B cell (primary cell): ENCODE measurements at regions not wholly inside any gene's neighbourhood (a gene's known extent, or its start where the extent isn't known, plus 50 kb on each side); places are given as distances from the start of the nearest gene placed in this dataset.

Source experiments
- ATAC-seq: fragments of 200-7000 bp; cut with Tn5 transposase; one replicate; pipeline ENCODE4 v1.10.0; 2021; ENCODE audit warnings: low read depth, mild to moderate bottlenecking, moderate number of reproducible peaks, moderate library complexity
- CTCF ChIA-PET: fragments of 350-600 bp; sonication (Branson Sonifier 250); formaldehyde crosslinking; loops from one replicate; lab custom pipeline; 2021; ENCODE audit warnings: antibody characterized with exemption, inconsistent platforms; lab: Charles Lee
- POLR2A ChIA-PET: fragments of 350-600 bp; sonication (Branson Sonifier 250); formaldehyde crosslinking; loops from one replicate; lab custom pipeline; 2021; ENCODE audit warnings: antibody characterized with exemption; lab: Charles Lee
- DNase-seq: peaks from one replicate; pipeline ENCODE4 v3.0.0; 2013
- H2AFZ ChIP-seq: 2 replicates; pipeline ENCODE4 v1.6.1; 2012; ENCODE audit warnings: mild to moderate bottlenecking, low read depth, low read length; ENCODE audit not compliant: insufficient read depth, poor library complexity, severe bottlenecking
- H3K27ac ChIP-seq, 2 donors: 1 replicate in 1 of 2; 2 replicates in 1 of 2; pipeline ENCODE4 v1.5.1; 2012 to 2013; ENCODE audit warnings: low read length in 2 of 2, mild to moderate bottlenecking in 2 of 2, moderate library complexity in 1 of 2
- H3K27me3 ChIP-seq, 4 experiments: fragments of 200-600 bp in 1 of 4; sonication (generic) in 1 of 4; replicated peaks in 1 of 4; 1 replicate in 2 of 4; 2 replicates in 2 of 4; pipeline versions ENCODE4 v1.6.1 to v1.7.0; 2013 to 2016; ENCODE audit warnings: low read length in 3 of 4, mild to moderate bottlenecking in 2 of 4, mixed read lengths in 1 of 4, moderate library complexity in 1 of 4; ENCODE audit not compliant: insufficient read depth in 4 of 4, control insufficient read depth in 3 of 4; ENCODE audit errors: control extremely low read depth in 1 of 4
- H3K36me3 ChIP-seq, 2 experiments: replicated peaks in 1 of 2; 1 replicate in 1 of 2; 2 replicates in 1 of 2; pipeline versions ENCODE4 v1.6.1 to v1.7.1; 2013; ENCODE audit warnings: low read length in 1 of 2; ENCODE audit not compliant: insufficient read depth in 2 of 2, control insufficient read depth in 1 of 2; ENCODE audit errors: control extremely low read depth in 1 of 2, extremely low read depth in 1 of 2
- H3K4me1 ChIP-seq, 2 donors: fragments of 200-600 bp in 1 of 2; sonication (generic) in 1 of 2; 1 replicate in 1 of 2; 2 replicates in 1 of 2; pipeline versions ENCODE4 v1.5.1 to v1.6.1; 2013 to 2017; ENCODE audit warnings: low read length in 2 of 2; ENCODE audit not compliant: control insufficient read depth in 2 of 2, insufficient read depth in 2 of 2
- H3K4me2 ChIP-seq: replicated peaks from 2 replicates; pipeline ENCODE3; 2012; ENCODE audit warnings: mild to moderate bottlenecking, low read depth, low read length; ENCODE audit not compliant: poor library complexity, severe bottlenecking
- H3K4me3 ChIP-seq, 5 experiments: fragments of 200-600 bp in 1 of 5; sonication (generic) in 1 of 5; 1 replicate in 3 of 5; 2 replicates in 2 of 5; pipeline versions ENCODE4 v1.5.1 to v1.7.0; 2011 to 2016; ENCODE audit warnings: low read length in 4 of 5, mild to moderate bottlenecking in 4 of 5, low read depth in 2 of 5, control low read depth in 1 of 5, moderate library complexity in 1 of 5; ENCODE audit not compliant: insufficient read depth in 1 of 5; ENCODE audit errors: control extremely low read depth in 1 of 5, extremely low read depth in 1 of 5
- H3K79me2 ChIP-seq: fragments of 200-600 bp; sonication (generic); one replicate; pipeline ENCODE4 v1.6.0; 2016; ENCODE audit warnings: low read length; ENCODE audit not compliant: control insufficient read depth, insufficient read depth
- H3K9ac ChIP-seq: fragments of 200-600 bp; sonication (generic); 2 replicates; pipeline ENCODE4 v1.6.1; 2017; ENCODE audit warnings: mild to moderate bottlenecking, low read length, moderate library complexity
- H3K9me3 ChIP-seq, 3 donors: one replicate each; pipeline versions ENCODE4 v1.6.1 to v1.7.1; 2013; ENCODE audit warnings: low read length in 2 of 3; ENCODE audit not compliant: control insufficient read depth in 2 of 3, insufficient read depth in 1 of 3; ENCODE audit errors: control extremely low read depth in 1 of 3
- H4K20me1 ChIP-seq: 2 replicates; pipeline ENCODE4 v1.6.0; 2012; ENCODE audit warnings: mild to moderate bottlenecking, low read length; ENCODE audit not compliant: insufficient read depth, control insufficient read depth, poor library complexity, severe bottlenecking
- H3K27ac Mint-ChIP-seq: one replicate; pipeline ENCODE4 v1.8.0; 2021; ENCODE audit warnings: mixed read lengths
- H3K27me3 Mint-ChIP-seq: one replicate; pipeline ENCODE4 v1.8.0; 2021; ENCODE audit warnings: mixed read lengths
- H3K4me1 Mint-ChIP-seq: one replicate; pipeline ENCODE4 v1.8.0; 2021; ENCODE audit warnings: mixed read lengths
- H3K4me3 Mint-ChIP-seq: one replicate; pipeline ENCODE4 v1.8.0; 2021; ENCODE audit warnings: mixed read lengths
- H3K9me3 Mint-ChIP-seq: one replicate; pipeline ENCODE4 v1.8.0; 2022; ENCODE audit warnings: mixed read lengths; ENCODE audit not compliant: insufficient read depth
- EZH2 ChIP-seq: IDR thresholded peaks from 2 replicates; pipeline ENCODE4 v1.6.1; 2012; ENCODE audit warnings: borderline replicate concordance, low read depth, mild to moderate bottlenecking, moderate library complexity, low read length; ENCODE audit not compliant: insufficient read depth, poor library complexity, severe bottlenecking
- WGBS: methylation state at CpG from one replicate; pipeline ENCODE4 v1.1.5; 2013; ENCODE audit warnings: missing lambda C conversion rate; ENCODE audit not compliant: insufficient coverage; 5-methylcytosine and 5-hydroxymethylcytosine counted together
- intact Hi-C: fragments of 100-400 bp; cut with micrococcal nuclease; formaldehyde crosslinking; loops from one replicate; pipeline ENCODE4 v1.10.0; 2022
- TF ChIP-seq, protein P1 (sequence below): fragments of 200-600 bp; IDR thresholded peaks from one replicate; pipeline ENCODE4 v1.8.0; 2022; ENCODE audit warnings: antibody characterized with exemption, mild to moderate bottlenecking

DNA sequence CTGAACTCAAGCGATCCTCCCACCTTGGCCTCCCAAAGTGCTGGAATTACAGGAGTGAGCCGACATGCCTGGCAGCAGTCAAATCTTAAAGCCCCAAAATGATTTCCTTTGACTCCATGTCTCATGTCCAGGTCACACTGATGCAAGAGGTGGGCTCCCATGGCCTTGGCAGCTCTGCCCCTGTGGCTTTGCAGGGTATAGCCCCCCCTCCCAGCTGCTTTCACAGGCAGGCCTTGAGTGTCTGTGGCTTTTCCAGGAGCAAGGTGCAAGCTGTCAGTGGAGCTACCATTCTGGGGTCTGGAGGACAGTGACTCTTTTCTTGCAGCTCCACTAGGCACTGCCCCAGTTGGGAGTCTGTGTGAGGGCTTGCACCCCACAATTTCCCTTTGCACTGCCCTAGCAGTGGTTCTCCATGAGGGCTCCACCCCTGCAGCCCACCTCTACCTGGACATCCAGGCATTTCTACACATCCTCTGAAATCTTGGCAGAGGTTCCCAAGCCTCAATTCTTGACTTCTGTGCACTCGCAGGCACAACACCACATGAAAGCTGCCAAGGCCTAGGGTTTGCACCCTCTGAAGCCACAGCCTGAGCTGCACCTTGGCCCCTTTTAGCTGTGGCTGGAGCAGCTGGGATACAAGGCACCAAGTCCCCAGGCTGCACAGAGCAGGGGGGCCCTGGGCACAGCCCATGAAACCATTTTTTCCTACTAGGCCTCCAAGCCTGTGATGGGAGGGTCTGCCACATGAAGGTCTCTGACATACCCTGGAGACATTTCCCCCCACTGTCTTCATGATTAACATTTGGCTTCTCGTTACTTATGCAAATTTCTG lies 79.3 kb upstream of the ARL4D start:
- DNase-seq (no peak), ATAC-seq (no peak)
- Mint-ChIP-seq H3K27ac (no peak overlapping the region), H3K4me3 (no peak overlapping the region), H3K4me1 (peaks cover 22% of the 10 kb centered on the region), H3K9me3 (peaks cover 7% of the 10 kb centered on the region), H3K27me3 (no peaks in the 10 kb centered on the region)
- peaks cover 4 to 8% of the 10 kb centered on the region in 2 donors for H3K4me1 ChIP-seq
- intact Hi-C loops: no loop called here
- peaks cover 0 to 38% (median 8%) of the 10 kb centered on the region in 3 donors for H3K9me3 ChIP-seq
- TF ChIP-seq, protein P1, sequence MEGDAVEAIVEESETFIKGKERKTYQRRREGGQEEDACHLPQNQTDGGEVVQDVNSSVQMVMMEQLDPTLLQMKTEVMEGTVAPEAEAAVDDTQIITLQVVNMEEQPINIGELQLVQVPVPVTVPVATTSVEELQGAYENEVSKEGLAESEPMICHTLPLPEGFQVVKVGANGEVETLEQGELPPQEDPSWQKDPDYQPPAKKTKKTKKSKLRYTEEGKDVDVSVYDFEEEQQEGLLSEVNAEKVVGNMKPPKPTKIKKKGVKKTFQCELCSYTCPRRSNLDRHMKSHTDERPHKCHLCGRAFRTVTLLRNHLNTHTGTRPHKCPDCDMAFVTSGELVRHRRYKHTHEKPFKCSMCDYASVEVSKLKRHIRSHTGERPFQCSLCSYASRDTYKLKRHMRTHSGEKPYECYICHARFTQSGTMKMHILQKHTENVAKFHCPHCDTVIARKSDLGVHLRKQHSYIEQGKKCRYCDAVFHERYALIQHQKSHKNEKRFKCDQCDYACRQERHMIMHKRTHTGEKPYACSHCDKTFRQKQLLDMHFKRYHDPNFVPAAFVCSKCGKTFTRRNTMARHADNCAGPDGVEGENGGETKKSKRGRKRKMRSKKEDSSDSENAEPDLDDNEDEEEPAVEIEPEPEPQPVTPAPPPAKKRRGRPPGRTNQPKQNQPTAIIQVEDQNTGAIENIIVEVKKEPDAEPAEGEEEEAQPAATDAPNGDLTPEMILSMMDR: no peak
- 100% methylated on average over 3 of the region's 4 CpGs for WGBS
- no peak overlapping the region for H3K4me3 ChIP-seq
- no peaks in the 10 kb centered on the region for H3K27me3 ChIP-seq
- H4K20me1 ChIP-seq: no peaks in the 10 kb centered on the region
- POLR2A ChIA-PET: interaction anchor here (0.8 kb wide), 1 partner anchor 99 kb away, joined by 5 read pairs; no protein-coding TSS in a partner anchor
- no peaks in the 10 kb centered on the region for H3K79me2 ChIP-seq
- peaks cover 0 to 4% of the 10 kb centered on the region in 2 experiments for H3K36me3 ChIP-seq
- H2AFZ ChIP-seq: no peak overlapping the region
- no peak overlapping the region for H3K4me2 ChIP-seq
- no peak overlapping the region for H3K27ac ChIP-seq
- CTCF ChIA-PET: interaction anchor here (0.7 to 1.1 kb wide), 2 partner anchors 20 to 150 kb away, joined by 3 to 4 read pairs; no protein-coding TSS in a partner anchor
- no peak overlapping the region for H3K9ac ChIP-seq

DNA sequence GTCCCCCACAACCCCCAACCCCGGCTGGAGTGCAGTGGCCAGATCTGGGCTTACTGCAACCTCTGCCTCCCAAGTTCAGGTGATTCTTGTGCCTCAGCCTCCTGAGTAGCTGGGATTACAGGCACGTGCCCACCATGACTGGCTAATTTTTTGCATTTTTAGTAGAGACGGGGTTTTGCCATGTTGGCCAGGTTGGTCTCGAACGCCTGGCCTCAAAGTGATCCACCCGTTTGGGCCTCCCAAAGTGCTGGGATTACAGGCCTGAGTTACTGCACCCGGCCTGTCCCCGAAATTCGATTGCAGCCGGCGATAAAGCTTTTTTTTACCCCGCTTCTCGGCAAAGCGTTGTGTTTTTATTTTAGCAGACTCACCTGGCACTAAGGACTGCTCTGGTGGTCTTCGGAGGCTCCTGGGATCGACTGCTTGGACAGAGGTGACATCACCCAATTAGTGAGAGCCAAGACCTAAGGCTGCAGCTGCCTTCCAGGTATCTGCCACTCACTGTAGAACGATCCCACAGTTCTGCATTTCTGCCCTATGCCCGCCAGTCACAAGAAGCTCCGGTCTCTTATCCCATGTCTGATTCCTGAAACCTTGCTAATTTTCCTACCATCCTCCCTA lies 82.2 kb upstream of the ARL4D start:
- intact Hi-C loops: loop anchor here (1.0 kb wide), 1 partner anchor 145 kb away; the partner anchor contains the start of gene NBR1
- Histone ChIP-seq H3K27me3 (no peaks in the 10 kb centered on the region), H3K4me1 (peaks cover 0 to 4% of the 10 kb centered on the region in 2 donors), H2AFZ (no peak overlapping the region), H3K9ac (no peak overlapping the region), H3K4me3 (peak overlapping the region in 1 of 5 experiments; percentile 25), H3K36me3 (peaks cover 0 to 4% of the 10 kb centered on the region in 2 experiments), H3K27ac (peak overlapping the region in 1 of 2 donors; percentile 46), H3K4me2 (peak overlapping the region; percentile 89), H3K9me3 (peaks cover 0 to 35% (median 8%) of the 10 kb centered on the region in 3 donors), H4K20me1 (no peaks in the 10 kb centered on the region), H3K79me2 (no peaks in the 10 kb centered on the region)
- H3K4me3 Mint-ChIP-seq: peak overlapping the region; percentile 29
- H3K9me3 Mint-ChIP-seq: peaks cover 7% of the 10 kb centered on the region
- H3K27me3 Mint-ChIP-seq: no peaks in the 10 kb centered on the region
- no peak for TF ChIP-seq EZH2
- TF ChIP-seq, protein P1: no peak
- ATAC-seq: no peak
- H3K4me1 Mint-ChIP-seq: peaks cover 16% of the 10 kb centered on the region
- WGBS: 71% methylated on average over 19 of the region's 19 CpGs
- H3K27ac Mint-ChIP-seq: no peak overlapping the region
- POLR2A ChIA-PET: interaction anchor here (0.5 to 6.0 kb wide), 16 partner anchors 45 to 762 kb away, joined by 3 to 115 read pairs (median 8); partner anchors contain the start of genes DHX8, NBR1, RND2 and RPL27
- CTCF ChIA-PET: interaction anchor here (0.6 to 1.4 kb wide), 8 partner anchors 8 to 319 kb away, joined by 3 to 7 read pairs (median 4); partner anchors contain the start of gene TMEM106A
- DNase-seq: peak; percentile 78
